ENCODE measurements at regions not wholly inside any gene's neighbourhood (a gene's known extent, or its start where the extent isn't known, plus 50 kb on each side); places are given as distances from the start of the nearest gene placed in this dataset.
"Not testable (repeated sequence)": the region's sequence is repeated elsewhere in the genome, so short reads cannot be mapped to it uniquely, and the experiment has no call there.

- no peak for DNase-seq
Observed at GRCh38 chr16:85520853-85521521, 92.1 kb upstream of the GSE1 start.

- DNase-seq: peak; percentile 67
Observed at GRCh38 chr16:85521552-85522307, 91.4 kb upstream of the GSE1 start.

- no peak for DNase-seq
Observed at GRCh38 chr16:85522308-85522841, 90.7 kb upstream of the GSE1 start.

- DNase-seq: peak; percentile 57
Observed at GRCh38 chr16:85522842-85523601, 90.1 kb upstream of the GSE1 start.

GRCh38 chr16:85523602-85524364 lies 89.3 kb upstream of the GSE1 start:
- peak; percentile 66 for DNase-seq

- DNase-seq: no peak
Observed at GRCh38 chr16:85524365-85524629, 88.8 kb upstream of the GSE1 start.

- peak; percentile 74 for DNase-seq
Observed at GRCh38 chr16:85524630-85525419, 88.3 kb upstream of the GSE1 start.

GRCh38 chr16:85525420-85526184 lies 87.5 kb upstream of the GSE1 start:
- DNase-seq: no peak

- DNase-seq: no peak
Observed at GRCh38 chr16:85526185-85526974, 86.7 kb upstream of the GSE1 start.

DNA sequence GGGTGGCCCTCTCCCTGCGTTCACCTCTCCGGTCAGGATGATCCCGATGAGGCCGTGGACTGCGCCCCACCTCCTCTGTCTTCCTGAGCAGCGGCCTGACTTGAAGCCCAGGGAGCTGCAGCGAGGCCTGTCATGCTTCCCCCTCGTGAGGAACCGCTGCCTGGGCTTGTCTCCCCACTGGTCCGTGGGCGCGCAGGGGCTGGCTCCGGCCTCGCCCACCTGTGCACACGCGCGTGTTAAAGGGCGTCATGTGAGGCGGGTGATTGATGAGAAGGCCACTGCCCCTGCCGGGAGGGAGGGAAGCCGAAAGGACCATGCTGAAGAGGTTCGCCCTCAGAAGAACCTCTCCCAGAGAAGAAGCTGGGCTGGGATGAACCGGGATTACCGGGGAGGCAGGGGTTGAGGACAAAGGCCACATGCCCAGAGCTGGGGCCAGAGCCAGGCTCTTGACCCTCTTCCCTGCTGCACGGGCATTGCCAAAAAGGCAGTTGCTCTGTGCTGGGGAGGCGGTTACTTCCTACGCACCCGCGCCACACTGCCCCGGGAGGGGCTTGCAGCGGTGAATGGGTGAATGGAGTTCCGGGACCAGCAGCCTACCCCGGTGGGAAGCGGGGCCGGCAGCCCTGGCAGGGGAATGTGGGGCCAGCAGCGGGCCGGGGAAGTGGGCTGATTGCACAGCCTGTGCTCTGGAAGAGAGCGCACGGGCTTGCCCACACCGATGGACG lies 85.9 kb upstream of the GSE1 start:
- DNase-seq: no peak

GRCh38 chr16:85527767-85528297 lies 85.3 kb upstream of the GSE1 start:
- no peak for DNase-seq

DNA sequence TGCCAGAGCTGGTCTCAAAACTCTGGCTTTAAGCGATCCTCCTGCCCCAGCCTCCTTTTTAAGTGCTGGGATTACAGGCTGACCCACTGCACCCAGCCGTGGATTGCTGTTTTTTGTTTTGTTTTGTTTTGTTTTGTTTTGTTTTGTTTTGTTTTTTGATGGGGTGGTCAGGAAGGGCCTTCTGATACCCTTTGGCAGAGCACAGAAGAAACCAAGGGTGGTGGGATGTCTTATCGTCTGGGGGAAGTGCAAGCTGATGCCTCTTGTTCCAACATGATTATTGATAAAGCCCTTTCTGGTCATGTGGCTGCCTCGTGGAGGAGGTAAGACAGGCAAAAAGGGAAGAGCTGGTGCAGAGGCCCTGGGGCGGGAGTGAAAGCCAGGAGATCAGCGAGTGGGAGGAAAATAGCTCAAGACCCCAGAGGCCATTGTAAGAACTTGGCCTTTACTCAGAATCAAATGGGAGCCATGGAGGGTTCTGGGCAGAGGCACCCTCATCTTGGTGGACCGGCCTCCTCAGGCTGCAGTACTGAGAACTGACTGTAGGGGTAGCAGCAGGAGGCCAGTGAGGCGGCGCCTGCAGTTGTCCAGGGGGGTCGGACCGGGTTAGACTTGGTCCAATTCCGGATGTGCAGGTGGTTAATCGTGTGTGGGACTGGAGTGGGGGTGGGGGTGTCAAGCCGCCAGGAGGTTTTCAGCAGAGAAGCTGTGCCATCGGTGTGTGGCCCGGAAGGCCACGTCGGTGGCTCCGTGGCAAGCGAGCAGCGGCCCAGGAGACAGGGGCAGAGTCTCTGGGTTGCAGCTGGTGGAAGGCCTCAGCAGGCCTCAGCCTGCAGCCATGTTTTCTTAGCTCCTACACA lies 84.4 kb upstream of the GSE1 start:
- no peak for DNase-seq

- no peak for DNase-seq
Observed at GRCh38 chr16:85529489-85530369, 83.4 kb upstream of the GSE1 start.

GRCh38 chr16:85530370-85530739 lies 82.8 kb upstream of the GSE1 start:
- DNase-seq: no peak

DNA sequence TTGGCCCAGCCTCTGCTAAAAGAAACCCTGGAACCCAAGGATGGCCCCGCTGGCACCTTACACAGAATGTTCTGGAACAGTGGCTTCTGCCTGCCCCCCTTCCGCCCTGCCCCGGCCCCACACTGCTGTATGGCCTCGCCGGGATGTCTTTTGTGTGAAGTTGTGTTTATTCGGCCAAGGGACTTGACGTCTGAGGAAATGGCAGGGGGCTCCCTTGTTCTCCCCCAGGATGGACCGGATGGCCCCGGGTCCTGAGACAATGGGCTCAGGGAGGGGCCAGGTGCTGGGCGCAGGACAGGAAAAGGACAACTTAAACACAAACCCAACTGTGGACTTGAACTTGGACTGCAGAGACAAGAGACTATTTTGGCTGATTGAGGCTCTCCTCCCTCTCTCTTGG lies 81.6 kb upstream of the GSE1 start:
- DNase-seq: no peak

DNA sequence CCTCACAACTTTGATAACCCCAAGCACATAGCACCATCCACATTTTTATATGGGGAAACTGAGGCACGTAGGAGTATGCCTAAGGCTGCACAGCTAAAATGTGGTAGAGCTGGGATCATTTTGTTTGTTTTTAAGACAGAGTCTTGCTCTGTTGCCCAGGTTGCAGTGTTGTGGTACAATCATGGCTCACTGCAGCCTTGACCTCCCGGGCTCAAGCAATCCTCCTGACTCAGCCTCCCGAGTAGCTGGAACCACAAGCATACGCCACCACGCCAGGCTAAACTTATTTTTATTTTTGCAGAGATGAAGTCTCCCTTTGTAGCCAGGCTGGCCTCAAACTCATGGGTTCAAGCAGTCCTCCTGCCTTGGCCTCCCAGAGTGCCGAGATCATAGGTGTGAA lies 81.0 kb upstream of the GSE1 start:
- no peak for DNase-seq

- not testable (repeated sequence) for DNase-seq
Observed at GRCh38 chr16:85533593-85533992, 79.5 kb upstream of the GSE1 start.

Measured in femur (tissue), 1 donor.